NCI-H774 (cell line): ENCODE measurements at regions not wholly inside any gene's neighbourhood (a gene's known extent, or its start where the extent isn't known, plus 50 kb on each side); places are given as distances from the start of the nearest gene placed in this dataset.

Experiments
- DNase-seq: peaks from one replicate; lab custom pipeline; 2025; lab: John Stamatoyannopoulos, UW

DNA sequence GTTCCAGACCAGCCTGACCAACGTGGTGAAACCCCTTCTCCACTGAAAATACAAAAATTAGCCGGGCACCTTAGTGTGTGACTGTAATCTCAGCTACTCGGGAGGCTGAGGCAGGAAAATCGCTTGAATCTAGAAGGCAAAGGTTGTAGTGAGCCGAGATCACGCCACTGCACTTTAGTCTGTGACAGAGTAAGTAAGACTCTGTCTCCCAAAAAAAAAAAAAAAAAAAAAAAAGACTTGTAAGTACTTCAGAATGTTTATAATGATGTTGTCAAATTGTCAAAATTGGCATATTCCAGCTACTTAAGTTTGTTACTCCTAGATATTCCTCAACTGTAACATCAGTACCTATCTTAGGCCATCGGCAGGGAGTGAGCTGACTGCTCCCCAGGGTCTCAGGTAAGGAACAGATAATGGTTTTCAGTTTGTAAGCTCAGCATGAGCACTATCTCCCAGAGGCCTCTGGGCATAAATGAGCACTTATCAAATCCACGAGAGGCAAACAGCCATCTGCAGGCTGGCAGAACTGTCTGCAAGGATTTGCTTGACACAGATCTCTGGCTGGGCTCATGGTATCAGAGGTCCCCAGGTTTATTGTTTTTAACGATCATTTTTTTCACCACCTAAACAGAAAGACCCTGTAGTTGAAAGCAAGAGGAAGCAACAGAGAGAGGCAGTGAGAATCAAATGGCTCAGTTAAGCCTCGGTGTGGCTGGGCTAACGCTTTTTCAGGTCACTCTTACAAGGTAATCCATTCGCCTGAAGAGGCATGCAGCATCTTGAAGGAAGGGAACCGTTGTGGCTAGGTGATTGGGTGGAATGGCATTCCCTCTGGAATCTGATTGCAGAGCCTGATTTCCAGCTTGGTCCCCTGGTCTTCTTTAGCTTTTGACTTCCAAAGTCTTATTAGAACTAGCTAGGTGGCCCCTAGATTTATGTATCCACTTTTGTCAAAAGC is 115.9 kb downstream of the LY86 start:
- DNase-seq = no peak

DNA sequence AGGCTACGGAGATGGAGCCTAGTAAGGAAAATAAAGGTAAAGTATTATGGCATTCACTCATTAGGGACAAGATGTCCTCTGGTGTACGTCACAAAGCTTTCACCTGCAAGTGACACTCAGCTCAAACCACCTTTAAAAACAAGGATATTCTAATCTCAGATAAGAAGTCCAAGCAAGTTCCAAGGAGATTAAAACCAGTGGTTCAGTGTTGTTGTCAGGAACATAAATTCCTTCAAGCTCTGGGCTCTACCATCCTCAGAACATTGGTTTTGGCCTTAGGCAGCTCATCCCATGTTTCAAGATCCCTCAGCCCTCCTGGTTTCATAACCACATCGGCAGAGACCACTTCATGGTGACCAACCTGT is 116.5 kb downstream of the LY86 start:
- no peak for DNase-seq

DNA sequence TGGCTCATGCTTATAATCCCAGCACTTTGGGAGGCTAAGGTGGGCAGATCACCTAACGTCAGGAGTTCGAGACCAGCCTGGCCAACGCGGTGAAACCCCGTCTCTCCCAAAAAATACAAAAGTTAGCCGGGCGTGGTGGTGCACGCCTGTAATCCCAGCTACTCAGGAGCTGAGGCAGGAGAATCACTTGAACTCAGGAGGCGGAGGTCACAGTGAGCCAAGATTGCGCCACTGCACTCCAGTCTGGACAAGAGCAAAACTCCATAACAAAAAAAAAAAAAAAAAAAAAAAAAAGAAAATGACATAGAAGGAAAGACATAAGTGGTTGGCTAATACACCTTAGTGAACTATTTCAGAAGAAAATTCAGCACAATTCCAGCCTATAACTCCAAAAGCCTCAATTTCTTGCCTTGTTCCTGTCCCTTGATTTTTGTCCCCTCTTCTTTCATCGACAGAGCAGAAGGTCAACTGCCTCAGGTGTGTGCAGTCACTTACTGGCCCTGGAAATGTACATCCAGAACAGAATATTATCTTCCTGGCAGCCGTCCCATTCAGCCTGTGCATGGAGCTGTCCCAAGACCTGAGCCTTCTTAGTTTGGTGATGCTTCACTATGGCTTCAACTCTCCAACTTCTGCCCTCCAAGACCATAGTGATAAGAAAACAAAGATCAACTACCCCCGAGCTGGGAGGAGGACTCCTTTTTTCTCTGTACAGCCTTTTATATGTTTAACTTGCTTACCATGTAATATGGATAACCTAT is 117.6 kb downstream of the LY86 start:
- no peak for DNase-seq

DNA sequence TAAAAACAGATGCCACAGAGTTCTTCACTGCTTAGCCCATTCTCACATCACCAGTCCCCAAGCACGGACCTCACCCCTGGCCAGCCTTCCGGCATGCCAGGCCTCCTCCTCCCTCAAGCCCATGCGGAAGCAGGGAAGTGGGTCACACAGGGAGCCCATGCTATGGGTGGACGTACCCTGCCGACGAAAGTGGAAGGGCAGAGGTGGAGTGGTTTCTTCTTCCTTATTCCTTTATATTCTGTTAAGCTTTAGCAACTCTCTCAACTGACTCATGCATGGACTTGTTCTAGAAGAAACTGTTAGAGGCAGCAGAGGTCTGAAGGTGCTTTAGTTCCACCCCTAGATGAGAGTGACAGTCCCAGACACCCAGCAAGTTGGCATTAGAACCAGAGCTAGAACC is 118.6 kb downstream of the LY86 start:
- DNase-seq = no peak

DNA sequence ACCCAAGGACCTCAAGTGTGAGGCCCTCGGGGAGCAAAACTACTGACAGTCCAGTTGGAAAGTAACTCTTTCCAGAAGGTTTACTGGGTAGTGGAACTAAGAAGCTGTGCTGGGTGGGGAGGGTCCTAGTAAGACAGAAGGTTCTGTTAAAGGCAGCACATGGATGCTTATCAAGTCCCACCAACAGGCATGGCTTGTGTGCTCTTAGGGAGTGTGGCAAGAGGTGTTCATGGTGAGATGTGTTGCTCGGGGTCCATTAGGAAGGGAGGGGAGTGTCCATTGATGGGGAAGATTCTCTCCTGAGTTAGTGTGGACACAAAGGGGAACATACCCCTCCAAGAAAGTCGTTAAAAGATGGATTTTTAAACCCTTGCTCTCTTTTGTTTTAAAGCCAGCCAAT is 120.6 kb downstream of the LY86 start:
- DNase-seq = no peak

DNA sequence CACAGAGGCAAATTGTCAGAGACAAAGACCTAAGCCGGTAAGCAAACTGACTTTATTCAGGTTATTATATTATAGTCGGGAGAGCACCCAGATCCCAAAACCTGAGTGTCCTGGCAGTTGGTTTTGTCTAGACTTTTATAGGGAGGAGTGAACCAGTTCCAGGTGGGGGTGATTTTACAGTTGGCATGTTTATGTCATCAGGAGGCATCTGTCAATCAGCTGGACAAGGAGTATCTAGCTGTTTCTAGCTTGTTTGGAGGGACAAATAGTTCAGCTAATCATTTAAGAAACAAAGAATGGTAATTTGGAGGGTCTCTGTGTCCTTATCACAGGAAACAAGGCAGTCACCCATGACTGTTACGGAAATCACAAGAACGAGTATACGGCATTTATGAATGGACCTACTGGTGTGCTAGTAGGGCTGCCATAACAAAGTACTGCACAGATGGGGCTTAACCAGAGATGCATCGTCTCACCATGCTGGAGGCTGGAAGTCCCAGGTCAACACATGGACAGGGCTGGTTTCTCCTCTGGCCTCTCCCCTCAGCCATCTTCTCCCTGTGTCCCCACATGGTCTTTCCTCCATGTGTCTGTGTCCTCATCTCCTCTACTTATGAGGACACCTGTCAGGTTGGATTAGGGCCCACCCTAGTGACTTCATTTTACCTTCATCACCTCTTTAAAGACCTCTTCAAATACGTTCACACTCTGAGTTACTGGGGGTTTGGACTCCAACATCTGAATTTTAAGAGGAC is 122.7 kb downstream of the LY86 start:
- DNase-seq = no peak

DNA sequence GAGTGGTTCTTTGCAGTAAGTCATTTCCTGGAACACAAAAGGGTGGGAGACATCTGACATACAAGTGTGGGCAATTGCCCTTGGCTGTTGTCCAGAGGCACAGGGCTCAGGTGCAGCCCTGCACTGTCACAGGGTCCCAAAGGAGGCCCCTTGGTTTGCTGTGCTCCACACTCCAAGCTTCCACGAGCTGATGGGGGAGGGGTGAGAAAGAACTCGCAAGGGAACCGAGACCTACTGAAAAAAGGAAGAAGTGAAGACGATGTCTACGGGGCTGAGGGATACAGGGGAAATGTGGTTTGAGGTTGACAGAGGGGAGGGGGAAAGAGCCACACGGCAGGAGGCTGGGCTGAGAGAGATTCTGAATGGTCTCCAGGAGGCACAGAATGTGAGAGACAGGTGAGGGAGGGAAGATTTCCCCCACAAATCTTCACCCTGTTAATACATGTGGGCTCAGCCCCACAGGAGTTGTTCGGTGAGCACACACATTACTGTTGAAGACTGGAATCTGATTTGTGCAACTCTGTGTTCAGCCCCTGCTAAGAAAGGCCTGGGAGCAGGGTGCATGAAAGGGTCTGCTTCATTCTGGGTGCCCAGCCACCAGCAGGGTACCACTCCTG is 123.4 kb downstream of the LY86 start:
- no peak for DNase-seq

DNA sequence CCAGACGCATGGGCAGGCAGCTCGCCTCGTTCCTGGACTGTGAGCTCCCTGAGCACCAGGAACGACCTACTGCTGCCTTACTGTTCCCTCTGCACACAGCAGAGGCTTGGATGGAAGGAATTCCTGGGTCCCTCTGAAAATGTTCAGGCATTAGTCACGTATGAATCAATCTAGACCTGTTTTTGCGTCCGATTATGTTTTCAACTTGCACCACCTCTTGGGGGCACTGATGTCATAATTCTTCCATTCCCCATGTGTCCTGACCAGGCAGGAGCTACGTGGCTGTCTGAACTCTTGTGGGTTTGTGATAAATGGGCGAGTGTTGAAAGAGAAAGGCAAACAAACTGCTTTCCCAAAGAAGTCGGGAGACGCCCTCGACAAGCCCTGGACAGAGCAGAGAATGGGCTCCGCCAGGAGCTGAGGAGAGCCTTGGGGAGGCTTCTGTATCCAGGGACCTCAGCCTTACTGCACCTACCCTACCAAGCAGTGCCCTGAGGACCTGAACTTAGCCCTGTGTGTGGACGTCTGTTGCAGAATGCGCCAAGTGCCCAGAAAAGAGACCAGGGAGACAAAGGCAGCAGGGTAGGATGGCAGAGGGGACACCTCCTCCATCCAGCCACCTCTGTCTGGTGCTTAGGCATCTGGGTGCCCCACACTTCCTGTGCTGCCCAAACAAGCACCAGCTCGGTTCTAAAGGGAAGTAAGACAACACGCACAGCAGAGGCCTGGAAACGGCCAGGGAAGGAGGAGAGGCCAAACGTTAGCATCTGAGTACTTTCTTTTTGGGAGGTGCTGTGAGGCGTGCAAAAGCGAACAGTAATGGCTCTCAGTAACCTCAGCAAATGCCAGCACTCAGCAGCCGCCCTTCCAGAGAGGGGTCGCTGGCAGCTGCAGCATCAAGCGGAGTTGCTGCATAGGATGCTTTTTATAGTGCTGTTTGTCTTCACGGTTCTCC is 124.2 kb downstream of the LY86 start:
- peak; percentile 25 for DNase-seq

DNA sequence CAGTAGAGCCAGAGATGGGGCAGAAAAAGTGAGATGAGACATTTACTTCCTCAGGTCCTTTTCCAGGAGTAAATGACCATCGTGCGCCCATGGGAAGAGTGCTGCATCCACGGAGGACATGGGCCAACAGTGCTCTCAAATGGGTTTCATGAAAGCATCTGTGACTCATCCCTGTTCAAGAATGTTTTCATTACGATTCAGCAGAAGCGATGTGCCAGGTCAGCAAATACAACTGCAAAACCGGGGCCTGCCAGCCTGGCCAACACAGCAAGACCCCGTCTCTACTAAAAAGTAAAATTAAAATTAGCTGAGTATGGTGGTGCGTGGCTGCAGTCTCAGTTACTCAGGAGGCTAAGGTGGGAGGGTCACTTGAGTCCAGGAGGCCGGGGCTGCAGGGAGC is 125.1 kb downstream of the LY86 start:
- DNase-seq = no peak

DNA sequence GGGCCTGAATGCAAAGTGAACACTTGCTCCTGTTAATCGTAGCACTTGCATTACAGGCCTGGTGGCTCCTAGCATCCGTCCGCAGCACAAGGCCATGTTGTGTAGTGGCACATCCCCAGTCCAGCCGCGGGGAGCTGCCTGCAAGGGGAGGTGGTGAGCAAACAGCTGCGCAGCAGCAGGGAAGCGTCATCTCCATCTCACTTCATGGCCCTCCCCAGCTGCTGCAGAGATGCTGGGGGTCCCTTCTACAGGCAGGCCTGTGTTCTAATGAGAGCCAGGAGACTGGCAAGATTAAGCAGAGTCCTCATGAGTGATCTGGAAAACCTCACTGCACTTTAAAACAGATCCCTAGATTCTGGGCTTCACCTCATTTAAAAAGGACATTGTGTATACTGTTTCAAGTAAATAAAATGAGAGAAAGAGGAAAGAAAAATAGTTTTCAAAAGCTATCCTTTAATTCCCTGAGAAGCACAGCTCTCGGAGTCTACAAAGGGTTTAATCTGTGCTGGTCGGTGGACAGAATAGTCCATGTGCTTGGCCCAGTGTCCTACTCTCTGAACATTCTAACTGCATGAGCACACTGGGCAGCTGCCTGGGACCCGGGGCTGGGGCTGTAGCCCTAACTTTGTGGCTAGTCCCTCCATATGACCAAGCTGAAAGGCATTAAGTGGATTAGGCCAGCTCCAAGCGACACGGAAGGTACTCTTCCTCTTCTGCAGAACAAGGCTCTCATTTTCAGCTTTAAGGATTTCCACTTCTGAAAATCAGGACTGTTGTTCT is 125.8 kb downstream of the LY86 start:
- no peak for DNase-seq

DNA sequence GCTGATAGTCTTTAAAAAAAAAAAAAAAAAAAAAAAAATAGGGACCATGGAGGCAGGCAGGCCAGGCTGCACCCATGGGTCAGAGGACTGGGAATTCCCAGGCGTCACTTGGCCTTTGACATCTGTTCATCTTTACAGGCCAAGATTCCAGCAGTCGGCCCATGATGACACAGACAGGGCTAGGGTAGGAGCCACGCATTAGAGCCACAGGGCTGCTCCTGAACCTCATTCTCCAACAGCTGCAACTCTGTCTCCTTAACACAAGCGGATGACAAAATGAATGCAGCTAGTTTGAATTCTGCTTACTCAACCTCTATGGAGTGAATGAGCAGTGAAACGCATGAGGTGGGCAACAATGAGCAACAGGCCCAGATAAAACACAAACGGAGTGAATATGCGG is 126.4 kb downstream of the LY86 start:
- no peak for DNase-seq

DNA sequence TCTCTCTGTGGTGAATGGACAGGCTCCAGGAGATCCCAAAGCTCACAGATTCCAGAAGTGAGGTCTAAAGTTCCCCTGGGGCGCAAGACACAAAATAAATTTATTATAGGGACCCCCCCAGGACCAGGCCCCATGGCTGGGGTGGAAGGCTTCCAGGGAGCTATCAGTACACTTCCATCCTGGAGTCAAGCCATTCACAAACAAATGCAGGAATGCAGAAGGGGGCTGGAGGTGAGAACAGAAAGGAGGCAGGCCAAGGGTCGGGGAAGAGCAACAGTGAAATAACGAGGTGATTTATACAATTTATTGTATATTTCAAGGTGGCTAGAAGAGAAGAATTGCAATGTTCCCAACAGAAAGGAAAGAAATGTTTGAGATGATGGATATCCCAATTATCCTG is 126.9 kb downstream of the LY86 start:
- DNase-seq = no peak

DNA sequence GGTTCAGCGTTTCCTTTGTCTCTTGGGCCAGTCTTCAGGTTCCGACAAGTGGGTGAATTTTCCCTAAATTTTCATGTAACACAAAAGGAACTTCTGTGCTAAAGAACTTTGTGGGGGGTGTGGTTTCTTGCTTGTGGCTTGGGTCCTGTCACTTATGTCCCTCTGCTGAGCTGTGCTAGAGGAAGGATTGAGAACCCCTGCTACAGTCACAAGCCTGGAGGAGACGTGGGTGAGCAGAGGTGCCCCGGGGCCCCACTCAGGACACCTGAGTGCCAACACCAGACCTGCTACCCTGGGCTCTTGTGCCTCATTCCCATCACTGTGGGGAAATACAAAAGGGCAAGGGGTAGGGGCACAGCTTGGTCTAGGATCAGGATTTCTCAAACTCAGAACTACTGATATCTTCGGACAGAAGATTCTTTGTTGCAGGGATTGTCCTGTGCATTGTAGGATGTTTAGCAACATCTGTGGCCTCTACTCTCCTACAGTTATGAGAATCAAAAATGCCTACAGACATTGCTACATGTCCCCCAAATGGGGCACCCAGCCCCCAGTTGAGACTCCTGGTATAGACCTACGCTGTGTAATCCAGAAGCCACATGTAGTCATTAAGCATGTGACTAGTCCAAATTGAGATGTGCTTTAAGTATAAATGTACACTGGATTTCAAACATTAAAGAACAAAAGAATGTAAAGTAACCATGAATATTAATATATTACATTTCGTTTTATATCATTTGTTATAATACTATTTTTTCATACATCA is 128.7 kb downstream of the LY86 start:
- DNase-seq = no peak

DNA sequence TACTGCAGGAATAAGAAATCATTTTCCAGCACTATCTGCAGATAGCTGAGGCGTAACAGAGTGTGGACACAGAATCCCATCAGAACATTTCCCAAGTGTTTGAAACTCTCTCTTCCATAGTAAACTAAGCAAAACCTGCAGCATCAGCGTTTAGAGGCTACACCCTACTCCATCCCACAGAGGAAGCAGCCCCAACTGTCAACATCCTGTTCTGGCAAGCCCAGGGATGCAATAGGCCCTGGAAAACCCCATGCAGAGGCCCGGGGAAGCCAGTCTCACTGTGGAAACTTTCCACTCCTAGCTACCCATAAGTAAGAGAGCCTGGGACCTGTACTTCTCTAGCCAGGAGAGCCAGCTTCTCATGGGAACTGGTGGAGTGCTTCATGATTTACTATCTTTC is 129.4 kb downstream of the LY86 start:
- no peak for DNase-seq

DNA sequence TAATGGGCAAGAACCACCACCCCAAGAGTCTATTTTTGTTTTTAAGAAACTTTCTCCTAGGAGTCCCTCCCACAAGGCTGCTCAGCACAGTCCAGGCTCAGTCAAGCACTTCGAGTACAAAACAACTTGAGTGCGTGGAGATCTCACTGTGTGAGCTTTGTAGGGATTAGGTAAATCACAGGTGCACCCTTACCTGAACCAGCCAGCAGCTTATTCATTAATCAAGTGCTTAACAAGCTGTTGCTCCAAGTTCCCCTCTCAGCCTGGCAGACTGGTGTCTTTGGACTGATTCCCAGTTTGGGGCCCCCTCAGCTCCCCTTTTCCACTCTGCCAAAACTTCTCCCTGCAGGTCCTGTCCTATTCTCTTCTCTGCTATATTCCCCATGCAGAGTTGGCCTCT is 133.1 kb downstream of the LY86 start:
- DNase-seq = peak; percentile 31

DNA sequence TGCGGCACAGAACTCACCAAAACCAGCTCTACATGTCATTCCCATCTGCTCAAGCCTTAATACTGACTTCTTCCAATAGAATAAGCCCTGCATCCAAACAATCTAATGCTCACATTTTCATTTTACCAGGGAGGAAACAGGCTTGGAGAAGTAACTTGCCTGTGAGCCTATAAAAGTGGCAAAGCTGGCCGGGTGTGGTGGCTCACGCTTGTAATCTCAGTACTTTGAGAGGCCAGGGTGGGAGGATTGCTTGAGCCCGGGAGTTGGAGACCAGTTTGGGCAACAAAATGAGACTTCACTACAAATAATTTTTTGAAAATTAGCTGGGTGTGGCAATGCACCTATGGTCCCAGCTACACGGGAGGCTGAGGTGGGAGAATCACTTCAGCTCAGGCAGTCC is 133.7 kb downstream of the LY86 start:
- no peak for DNase-seq

DNA sequence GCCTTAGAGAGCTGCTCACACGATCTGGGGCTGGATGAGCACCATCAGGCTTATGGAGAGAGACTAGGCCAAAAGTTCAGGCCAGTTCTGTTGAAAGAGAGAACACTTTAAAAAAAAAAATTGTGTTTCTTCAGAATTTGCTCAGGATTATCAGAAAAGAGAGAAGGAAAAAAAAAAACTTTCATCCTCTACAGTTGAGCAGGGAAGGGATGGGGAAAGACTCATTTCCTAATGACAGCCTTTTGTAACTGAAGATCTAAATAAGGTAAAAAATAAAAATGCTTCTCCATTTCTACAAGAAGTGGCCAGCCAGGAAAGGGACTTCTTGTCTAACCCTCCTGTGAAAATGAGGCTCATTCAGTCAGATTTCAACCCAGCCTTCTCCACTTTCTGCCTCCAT is 134.8 kb downstream of the LY86 start:
- DNase-seq = no peak

DNA sequence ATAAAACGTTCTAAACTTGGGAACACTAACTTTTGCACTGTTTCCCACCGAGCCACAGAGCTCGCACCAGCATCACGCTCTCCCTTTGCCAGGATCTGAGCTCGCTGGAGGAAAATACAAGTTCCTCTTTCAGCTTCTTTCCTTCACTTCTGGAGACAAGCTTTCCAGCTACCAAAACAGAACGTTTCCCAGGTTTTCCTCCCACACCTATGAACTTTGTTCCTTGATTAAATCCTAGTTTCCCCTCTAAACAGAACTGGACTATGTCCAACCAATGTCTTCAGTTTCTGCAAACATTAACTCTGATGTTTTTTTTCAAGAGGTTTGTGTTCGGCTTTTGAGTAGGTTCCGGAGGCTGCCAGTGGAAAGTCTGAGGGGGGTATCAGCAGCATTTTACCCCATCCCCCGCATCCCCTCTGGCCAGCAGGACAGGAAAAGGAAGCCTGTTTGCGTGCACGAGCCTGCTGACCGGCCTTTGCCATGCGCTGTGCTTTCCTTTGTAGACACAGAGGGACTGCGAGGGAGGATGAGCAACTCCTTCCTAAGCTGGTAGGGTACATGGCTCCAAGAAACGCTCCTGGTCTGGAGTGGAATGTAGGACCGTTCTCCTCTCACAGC is 135.5 kb downstream of the LY86 start:
- no peak for DNase-seq
